Osteocyte (in vitro differentiated cells): ENCODE measurements at regions not wholly inside any gene's neighbourhood (a gene's known extent, or its start where the extent isn't known, plus 50 kb on each side); places are given as distances from the start of the nearest gene placed in this dataset.

Source experiments
- DNase-seq: peaks from one replicate; pipeline ENCODE4 v3.0.0; 2021; ENCODE audit warnings: mixed read lengths; ENCODE audit not compliant: unreplicated experiment; ENCODE audit errors: extremely low spot score
- H3K27ac Mint-ChIP-seq: one replicate; pipeline ENCODE4 v1.8.0; 2021; ENCODE audit warnings: mild to moderate bottlenecking, mixed read lengths; ENCODE audit not compliant: unreplicated experiment
- H3K27me3 Mint-ChIP-seq: one replicate; pipeline ENCODE4 v1.8.0; 2021; ENCODE audit warnings: mixed read lengths; ENCODE audit not compliant: unreplicated experiment
- H3K36me3 Mint-ChIP-seq: one replicate; pipeline ENCODE4 v1.8.0; 2021; ENCODE audit warnings: mixed read lengths; ENCODE audit not compliant: unreplicated experiment
- H3K4me1 Mint-ChIP-seq: one replicate; pipeline ENCODE4 v1.8.0; 2021; ENCODE audit warnings: mixed read lengths; ENCODE audit not compliant: unreplicated experiment
- H3K4me3 Mint-ChIP-seq: one replicate; pipeline ENCODE4 v1.8.0; 2021; ENCODE audit warnings: mild to moderate bottlenecking, moderate library complexity, mixed read lengths; ENCODE audit not compliant: unreplicated experiment
- H3K9me3 Mint-ChIP-seq: one replicate; pipeline ENCODE4 v1.8.0; 2021; ENCODE audit warnings: mixed read lengths; ENCODE audit not compliant: unreplicated experiment
- TF ChIP-seq, protein P1 (sequence below): fragments of 200-600 bp; sonication (generic); IDR thresholded peaks from 2 replicates; pipeline ENCODE4 v1.5.0; 2021; ENCODE audit warnings: antibody characterized with exemption, mild to moderate bottlenecking, moderate library complexity

- H3K9me3 Mint-ChIP-seq, result no peaks in the 10 kb centered on the region
- H3K36me3 Mint-ChIP-seq, result no peaks in the 10 kb centered on the region
- H3K27me3 Mint-ChIP-seq, result peaks cover 7% of the 10 kb centered on the region
- DNase-seq, result no peak
- TF ChIP-seq, protein P1, sequence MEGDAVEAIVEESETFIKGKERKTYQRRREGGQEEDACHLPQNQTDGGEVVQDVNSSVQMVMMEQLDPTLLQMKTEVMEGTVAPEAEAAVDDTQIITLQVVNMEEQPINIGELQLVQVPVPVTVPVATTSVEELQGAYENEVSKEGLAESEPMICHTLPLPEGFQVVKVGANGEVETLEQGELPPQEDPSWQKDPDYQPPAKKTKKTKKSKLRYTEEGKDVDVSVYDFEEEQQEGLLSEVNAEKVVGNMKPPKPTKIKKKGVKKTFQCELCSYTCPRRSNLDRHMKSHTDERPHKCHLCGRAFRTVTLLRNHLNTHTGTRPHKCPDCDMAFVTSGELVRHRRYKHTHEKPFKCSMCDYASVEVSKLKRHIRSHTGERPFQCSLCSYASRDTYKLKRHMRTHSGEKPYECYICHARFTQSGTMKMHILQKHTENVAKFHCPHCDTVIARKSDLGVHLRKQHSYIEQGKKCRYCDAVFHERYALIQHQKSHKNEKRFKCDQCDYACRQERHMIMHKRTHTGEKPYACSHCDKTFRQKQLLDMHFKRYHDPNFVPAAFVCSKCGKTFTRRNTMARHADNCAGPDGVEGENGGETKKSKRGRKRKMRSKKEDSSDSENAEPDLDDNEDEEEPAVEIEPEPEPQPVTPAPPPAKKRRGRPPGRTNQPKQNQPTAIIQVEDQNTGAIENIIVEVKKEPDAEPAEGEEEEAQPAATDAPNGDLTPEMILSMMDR, result no peak
- no peaks in the 10 kb centered on the region for H3K4me1 Mint-ChIP-seq
- H3K4me3 Mint-ChIP-seq, result no peak overlapping the region
- H3K27ac Mint-ChIP-seq, result no peak overlapping the region
Observed at GRCh38 chr22:48808038-48808960, 1019.4 kb downstream of the BRD1 start.

DNA sequence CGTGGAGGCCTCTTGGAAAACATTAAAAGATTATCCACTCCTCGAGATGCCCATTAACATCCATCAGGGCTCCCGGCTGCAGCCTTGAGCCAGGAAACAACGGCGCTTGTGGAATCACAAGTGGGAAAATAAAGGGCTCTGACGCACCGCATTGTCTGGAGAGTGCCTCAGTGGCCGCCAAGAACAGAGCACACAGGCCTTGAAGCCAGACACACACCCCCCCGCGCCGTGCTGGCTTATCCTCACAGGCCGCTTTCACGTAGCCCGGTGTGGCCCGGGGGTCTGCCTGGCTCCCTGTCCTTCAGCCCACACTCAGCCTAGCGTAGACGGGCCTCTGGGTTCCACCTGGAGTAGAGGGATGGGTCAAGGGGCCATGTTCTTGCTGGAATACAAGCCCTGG is 1020.5 kb downstream of the BRD1 start:
- Mint-ChIP-seq H3K27me3 (peaks cover 7% of the 10 kb centered on the region), H3K9me3 (no peaks in the 10 kb centered on the region), H3K36me3 (no peaks in the 10 kb centered on the region), H3K4me1 (no peaks in the 10 kb centered on the region), H3K27ac (no peak overlapping the region), H3K4me3 (no peak overlapping the region)
- TF ChIP-seq, protein P1, result no peak
- peak; percentile 81 for DNase-seq

- peaks cover 3% of the 10 kb centered on the region for H3K27me3 Mint-ChIP-seq
- TF ChIP-seq, protein P1, result no peak
- H3K4me1 Mint-ChIP-seq, result no peaks in the 10 kb centered on the region
- no peaks in the 10 kb centered on the region for H3K9me3 Mint-ChIP-seq
- DNase-seq, result no peak
- no peaks in the 10 kb centered on the region for H3K36me3 Mint-ChIP-seq
- H3K27ac Mint-ChIP-seq, result no peak overlapping the region
- H3K4me3 Mint-ChIP-seq, result no peak overlapping the region
Observed at GRCh38 chr22:48806227-48806781, 1021.4 kb downstream of the BRD1 start.

DNA sequence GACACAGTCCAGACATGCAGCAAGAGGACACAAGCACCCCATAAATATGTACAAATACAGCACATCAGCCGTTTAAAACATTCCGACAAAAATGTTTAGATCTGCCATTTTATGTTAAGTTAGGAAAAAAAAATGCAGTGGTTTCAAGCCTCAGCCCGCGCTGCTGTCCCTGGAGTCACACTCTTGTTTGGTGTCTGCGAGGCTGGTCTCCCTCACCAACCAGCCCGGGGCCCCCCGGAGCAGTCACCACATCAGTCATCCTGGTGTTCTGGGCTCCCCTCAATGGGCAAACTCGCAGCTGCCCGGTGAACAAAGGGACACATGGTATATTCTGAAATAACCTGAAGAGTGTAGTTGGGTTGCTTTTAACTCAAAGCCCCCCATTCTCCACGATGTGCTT is 1022.2 kb downstream of the BRD1 start:
- H3K4me1 Mint-ChIP-seq, result no peaks in the 10 kb centered on the region
- DNase-seq, result no peak
- no peak overlapping the region for H3K4me3 Mint-ChIP-seq
- TF ChIP-seq, protein P1, result no peak
- H3K9me3 Mint-ChIP-seq, result no peaks in the 10 kb centered on the region
- no peaks in the 10 kb centered on the region for H3K36me3 Mint-ChIP-seq
- H3K27ac Mint-ChIP-seq, result no peak overlapping the region
- peaks cover 3% of the 10 kb centered on the region for H3K27me3 Mint-ChIP-seq

DNA sequence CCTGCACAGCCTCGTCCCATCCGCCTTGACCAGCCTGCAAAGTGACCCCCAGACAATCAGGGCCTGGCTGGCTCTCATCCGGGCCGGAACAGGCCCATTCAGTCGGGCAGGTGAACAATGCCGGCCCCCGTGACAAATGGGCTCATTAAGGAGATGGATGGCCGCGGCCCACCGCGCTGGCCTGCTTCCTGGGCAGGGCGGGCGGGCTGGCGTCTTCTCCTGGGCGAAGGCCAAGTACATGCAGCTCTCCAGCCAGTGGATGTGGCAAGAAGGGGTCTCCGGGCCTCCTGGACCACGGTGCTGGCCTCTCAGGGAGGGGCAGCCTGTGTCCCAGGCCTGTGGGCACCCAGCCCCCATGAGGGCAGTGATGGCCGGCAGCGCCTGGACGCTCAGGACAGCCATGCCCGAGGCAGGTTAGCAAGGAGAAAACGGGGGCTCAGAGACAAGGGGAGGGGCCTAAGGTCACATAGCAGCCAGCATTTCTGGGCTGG is 1022.8 kb downstream of the BRD1 start:
- Mint-ChIP-seq H3K4me1 (no peaks in the 10 kb centered on the region), H3K9me3 (no peaks in the 10 kb centered on the region), H3K4me3 (no peak overlapping the region)

More for the DNA sequence above, 1022.8 kb downstream of the BRD1 start:
- DNase-seq, result peak; percentile 83
- TF ChIP-seq, protein P1, result no peak
- Mint-ChIP-seq H3K27ac (no peak overlapping the region), H3K36me3 (no peaks in the 10 kb centered on the region), H3K27me3 (peaks cover 3% of the 10 kb centered on the region)
